ENCODE measurements at regions not wholly inside any gene's neighbourhood (a gene's known extent, or its start where the extent isn't known, plus 50 kb on each side); places are given as distances from the start of the nearest gene placed in this dataset.

GRCh38 chr18:72147830-72148229 lies 396.3 kb downstream of the CBLN2 start:
- in situ Hi-C loops (cut with MboI; ENCODE audit: low sequenced_read_pairs in 4 of 4) (no loop called here), intact Hi-C loops (cut with DNase I; ENCODE audit: low total_unique reads) (no loop called here)
- Histone ChIP-seq H3K9me3 (no peaks in the 10 kb centered on the region), H3K36me3 (no peaks in the 10 kb centered on the region), H3K4me1 (no peaks in the 10 kb centered on the region), H3K27ac (no peak overlapping the region), H3K27me3 (no peaks in the 10 kb centered on the region), H3K4me3 (no peak overlapping the region)
- ATAC-seq, result no peak
- DNase-seq, result no peak
- TF ChIP-seq POLR2A (IDR thresholded peaks at IDR 0.05), result no peak
- TF ChIP-seq CTCF (IDR thresholded peaks at IDR 0.05 in 4 of 5, conservative IDR thresholded peaks at IDR 0.05 in 1 of 5), result no peak

DNA sequence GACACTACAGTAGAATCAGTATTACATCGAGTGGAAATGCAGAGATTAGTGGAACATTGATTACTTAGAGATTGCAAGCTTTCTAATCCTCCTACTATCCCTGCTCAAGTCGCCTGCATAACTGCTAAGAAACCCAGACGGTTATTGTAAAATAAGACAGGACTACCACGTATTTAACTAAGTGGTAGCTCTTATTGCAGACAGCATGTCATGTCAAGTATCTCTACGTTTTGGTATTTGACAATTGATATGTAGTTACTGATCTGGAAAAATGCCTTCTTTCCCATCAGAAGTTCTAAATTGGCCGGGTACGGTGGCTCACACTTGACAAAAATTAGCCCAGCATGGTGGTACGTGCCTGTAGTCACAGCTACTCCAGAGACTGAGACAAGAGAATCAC lies 404.1 kb downstream of the CBLN2 start:
- ATAC-seq, result no peak
- intact Hi-C loops (cut with DNase I; ENCODE audit: low total_unique reads), result no loop called here
- no peak for TF ChIP-seq POLR2A (IDR thresholded peaks at IDR 0.05)
- no peak for TF ChIP-seq CTCF (IDR thresholded peaks at IDR 0.05 in 4 of 5, conservative IDR thresholded peaks at IDR 0.05 in 1 of 5)
- H3K36me3 ChIP-seq, result no peaks in the 10 kb centered on the region
- H3K4me3 ChIP-seq, result no peak overlapping the region
- no peaks in the 10 kb centered on the region for H3K4me1 ChIP-seq
- no peak for DNase-seq
- H3K9me3 ChIP-seq, result no peaks in the 10 kb centered on the region
- no peaks in the 10 kb centered on the region for H3K27me3 ChIP-seq
- in situ Hi-C loops (cut with MboI; ENCODE audit: low sequenced_read_pairs in 4 of 4), result no loop called here
- H3K27ac ChIP-seq, result no peak overlapping the region

DNA sequence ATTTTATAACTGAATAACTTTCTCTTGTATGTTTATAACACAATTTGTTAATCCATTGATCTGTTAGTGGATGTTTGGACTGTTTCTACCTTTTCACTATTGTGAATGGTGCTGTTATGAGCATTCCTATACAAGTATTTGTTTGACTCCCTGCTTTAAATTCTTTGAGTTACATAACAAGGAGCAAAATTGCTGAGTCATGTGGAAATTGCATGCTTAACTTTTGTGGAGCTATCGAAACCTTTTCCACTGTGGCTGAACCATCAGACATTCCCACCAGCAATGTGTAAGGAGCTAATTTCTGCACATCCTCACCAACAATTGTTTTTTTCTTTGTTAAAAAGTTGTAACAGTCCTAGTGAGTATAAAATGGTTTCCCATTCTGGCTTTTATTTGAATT lies 415.5 kb downstream of the CBLN2 start:
- no peaks in the 10 kb centered on the region for H3K27me3 ChIP-seq
- no peak for ATAC-seq
- no peak overlapping the region for H3K27ac ChIP-seq
- no peaks in the 10 kb centered on the region for H3K9me3 ChIP-seq
- no peaks in the 10 kb centered on the region for H3K4me1 ChIP-seq
- intact Hi-C loops (cut with DNase I; ENCODE audit: low total_unique reads) (no loop called here), in situ Hi-C loops (cut with MboI; ENCODE audit: low sequenced_read_pairs in 4 of 4) (no loop called here)
- no peaks in the 10 kb centered on the region for H3K36me3 ChIP-seq
- DNase-seq, result no peak
- TF ChIP-seq CTCF (IDR thresholded peaks at IDR 0.05 in 4 of 5, conservative IDR thresholded peaks at IDR 0.05 in 1 of 5), result no peak
- no peak for TF ChIP-seq POLR2A (IDR thresholded peaks at IDR 0.05)
- no peak overlapping the region for H3K4me3 ChIP-seq

GRCh38 chr18:72122103-72122502 lies 422.0 kb downstream of the CBLN2 start:
- TF ChIP-seq POLR2A (IDR thresholded peaks at IDR 0.05) (no peak), CTCF (IDR thresholded peaks at IDR 0.05 in 4 of 5, conservative IDR thresholded peaks at IDR 0.05 in 1 of 5) (no peak)
- Histone ChIP-seq H3K9me3 (no peaks in the 10 kb centered on the region), H3K4me3 (no peak overlapping the region), H3K27ac (no peak overlapping the region), H3K27me3 (no peaks in the 10 kb centered on the region), H3K36me3 (no peaks in the 10 kb centered on the region), H3K4me1 (no peaks in the 10 kb centered on the region)
- in situ Hi-C loops (cut with MboI; ENCODE audit: low sequenced_read_pairs in 4 of 4), result no loop called here
- ATAC-seq (no peak), DNase-seq (no peak)
- intact Hi-C loops (cut with DNase I; ENCODE audit: low total_unique reads), result no loop called here

GRCh38 chr18:72119082-72119481 lies 425.1 kb downstream of the CBLN2 start:
- Histone ChIP-seq H3K4me3 (no peak overlapping the region), H3K27ac (no peak overlapping the region), H3K9me3 (no peaks in the 10 kb centered on the region), H3K36me3 (no peaks in the 10 kb centered on the region), H3K4me1 (no peaks in the 10 kb centered on the region), H3K27me3 (no peaks in the 10 kb centered on the region)
- TF ChIP-seq CTCF (IDR thresholded peaks at IDR 0.05 in 4 of 5, conservative IDR thresholded peaks at IDR 0.05 in 1 of 5), result no peak
- TF ChIP-seq POLR2A (IDR thresholded peaks at IDR 0.05), result no peak
- intact Hi-C loops (cut with DNase I; ENCODE audit: low total_unique reads), result no loop called here
- no peak for ATAC-seq
- DNase-seq, result no peak
- in situ Hi-C loops (cut with MboI; ENCODE audit: low sequenced_read_pairs in 4 of 4), result no loop called here
